HL-60 (cell line): ENCODE measurements at regions not wholly inside any gene's neighbourhood (a gene's known extent, or its start where the extent isn't known, plus 50 kb on each side); places are given as distances from the start of the nearest gene placed in this dataset.

Experiments used
- DNase-seq, 2 experiments: peaks; one replicate each; pipeline ENCODE4 v3.0.0-alpha.2; 2010 to 2020; ENCODE audit warnings: low read depth in 1 of 2, low spot score in 1 of 2
- H3K27ac ChIP-seq: fragments of 250-450 bp; sonication (Bioruptor Pico); replicated peaks from 2 replicates; pipeline ENCODE4 v1.5.1; 2020; ENCODE audit warnings: mild to moderate bottlenecking, moderate library complexity
- H3K27me3 ChIP-seq: fragments of 250-450 bp; sonication (Bioruptor Pico); 2 replicates; pipeline ENCODE4 v1.5.1; 2021; ENCODE audit warnings: mild to moderate bottlenecking, moderate library complexity; ENCODE audit not compliant: insufficient read depth, poor library complexity, severe bottlenecking
- H3K4me3 ChIP-seq: replicated peaks from 2 replicates; pipeline ENCODE4 v1.5.1; 2011; ENCODE audit warnings: mild to moderate bottlenecking, control low read depth, low read length; ENCODE audit not compliant: insufficient read depth
- CTCF ChIP-seq: IDR thresholded peaks from one replicate; pipeline ENCODE4 v1.5.1; 2011; ENCODE audit warnings: low read length, control low read depth, inconsistent platforms; ENCODE audit not compliant: insufficient read depth
- GABPA ChIP-seq: IDR thresholded peaks from 2 replicates; pipeline ENCODE4 v1.6.1; 2012; ENCODE audit warnings: low read depth
- POLR2AphosphoS5 ChIP-seq: IDR thresholded peaks from 2 replicates; pipeline ENCODE4 v1.6.1; 2012; ENCODE audit warnings: low read depth
- SPI1 ChIP-seq: IDR thresholded peaks from 2 replicates; pipeline ENCODE4 v1.6.1; 2012; ENCODE audit warnings: low read depth, mild to moderate bottlenecking, borderline replicate concordance
- TF ChIP-seq, protein P1 (sequence below): IDR thresholded peaks from 2 replicates; pipeline ENCODE4 v1.6.1; 2012; ENCODE audit warnings: low read depth; ENCODE audit not compliant: insufficient replicate concordance

GRCh38 chr18:31232775-31233424, 70.2 kb upstream of the DSC1 start:
- no peak for DNase-seq
- Histone ChIP-seq H3K27ac (no peak overlapping the region), H3K4me3 (no peak overlapping the region), H3K27me3 (no peaks in the 10 kb centered on the region)
- TF ChIP-seq POLR2AphosphoS5 (no peak), GABPA (no peak), SPI1 (no peak), CTCF (no peak)
- TF ChIP-seq, protein P1, sequence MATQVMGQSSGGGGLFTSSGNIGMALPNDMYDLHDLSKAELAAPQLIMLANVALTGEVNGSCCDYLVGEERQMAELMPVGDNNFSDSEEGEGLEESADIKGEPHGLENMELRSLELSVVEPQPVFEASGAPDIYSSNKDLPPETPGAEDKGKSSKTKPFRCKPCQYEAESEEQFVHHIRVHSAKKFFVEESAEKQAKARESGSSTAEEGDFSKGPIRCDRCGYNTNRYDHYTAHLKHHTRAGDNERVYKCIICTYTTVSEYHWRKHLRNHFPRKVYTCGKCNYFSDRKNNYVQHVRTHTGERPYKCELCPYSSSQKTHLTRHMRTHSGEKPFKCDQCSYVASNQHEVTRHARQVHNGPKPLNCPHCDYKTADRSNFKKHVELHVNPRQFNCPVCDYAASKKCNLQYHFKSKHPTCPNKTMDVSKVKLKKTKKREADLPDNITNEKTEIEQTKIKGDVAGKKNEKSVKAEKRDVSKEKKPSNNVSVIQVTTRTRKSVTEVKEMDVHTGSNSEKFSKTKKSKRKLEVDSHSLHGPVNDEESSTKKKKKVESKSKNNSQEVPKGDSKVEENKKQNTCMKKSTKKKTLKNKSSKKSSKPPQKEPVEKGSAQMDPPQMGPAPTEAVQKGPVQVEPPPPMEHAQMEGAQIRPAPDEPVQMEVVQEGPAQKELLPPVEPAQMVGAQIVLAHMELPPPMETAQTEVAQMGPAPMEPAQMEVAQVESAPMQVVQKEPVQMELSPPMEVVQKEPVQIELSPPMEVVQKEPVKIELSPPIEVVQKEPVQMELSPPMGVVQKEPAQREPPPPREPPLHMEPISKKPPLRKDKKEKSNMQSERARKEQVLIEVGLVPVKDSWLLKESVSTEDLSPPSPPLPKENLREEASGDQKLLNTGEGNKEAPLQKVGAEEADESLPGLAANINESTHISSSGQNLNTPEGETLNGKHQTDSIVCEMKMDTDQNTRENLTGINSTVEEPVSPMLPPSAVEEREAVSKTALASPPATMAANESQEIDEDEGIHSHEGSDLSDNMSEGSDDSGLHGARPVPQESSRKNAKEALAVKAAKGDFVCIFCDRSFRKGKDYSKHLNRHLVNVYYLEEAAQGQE, result no peak

DNA sequence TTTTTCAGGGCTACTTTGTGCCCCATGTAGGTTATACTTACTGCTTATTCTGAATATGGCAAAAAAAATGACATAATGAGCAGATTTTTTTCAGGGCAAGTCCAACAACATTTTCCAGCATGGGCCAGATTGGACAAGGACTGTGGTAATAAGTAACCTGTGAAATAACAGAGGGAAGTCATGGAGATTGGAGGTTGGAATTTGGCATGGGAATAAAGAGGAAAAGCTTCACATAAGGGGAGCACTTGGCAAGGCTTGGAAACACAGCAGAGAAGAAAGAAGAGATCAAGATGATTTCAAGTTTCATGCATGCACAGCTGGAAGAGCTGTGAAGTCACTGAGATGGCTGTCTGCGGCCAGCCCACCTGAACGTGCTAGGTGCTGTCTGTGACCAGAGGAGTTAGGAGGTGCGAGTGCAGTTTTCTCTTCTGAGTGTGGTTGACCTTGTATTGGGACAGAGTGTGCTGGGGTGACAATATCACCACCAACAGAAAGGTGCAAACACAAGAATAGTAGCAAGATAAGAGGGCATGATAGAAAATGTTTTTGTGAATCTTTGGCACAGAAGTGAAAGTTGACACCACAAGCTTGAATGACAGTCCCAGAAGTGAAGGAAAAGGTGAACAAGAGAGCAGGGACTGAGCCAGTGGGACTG, 71.1 kb upstream of the DSC1 start:
- Histone ChIP-seq H3K27ac (no peak overlapping the region), H3K27me3 (no peaks in the 10 kb centered on the region), H3K4me3 (no peak overlapping the region)
- TF ChIP-seq, protein P1, result no peak
- no peak for TF ChIP-seq POLR2AphosphoS5
- TF ChIP-seq CTCF, result no peak
- no peak for TF ChIP-seq SPI1
- TF ChIP-seq GABPA, result no peak
- no peak for DNase-seq

DNA sequence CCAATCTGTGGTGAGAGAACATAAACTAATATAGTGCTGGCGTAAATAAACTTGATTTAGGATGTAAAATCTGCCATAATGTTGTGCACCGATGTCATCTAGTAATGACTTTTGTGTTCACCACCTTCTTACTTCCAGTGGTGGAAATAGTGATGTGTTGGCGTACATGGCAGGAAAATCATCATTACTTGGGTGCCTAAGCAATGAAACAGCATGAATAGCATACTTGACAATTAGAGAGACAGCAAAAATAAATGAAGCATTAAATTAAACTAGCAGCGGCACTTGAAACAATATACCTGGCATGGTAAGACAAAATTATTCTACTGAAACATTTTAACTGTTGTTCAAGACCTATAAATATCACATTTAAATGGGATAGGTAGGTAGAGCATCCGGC, 73.2 kb upstream of the DSC1 start:
- Histone ChIP-seq H3K27me3 (no peaks in the 10 kb centered on the region), H3K27ac (no peak overlapping the region), H3K4me3 (no peak overlapping the region)
- DNase-seq, result no peak
- TF ChIP-seq POLR2AphosphoS5, result no peak
- TF ChIP-seq, protein P1, result no peak
